HCT116 (cell line): ENCODE measurements at regions not wholly inside any gene's neighbourhood (a gene's known extent, or its start where the extent isn't known, plus 50 kb on each side); places are given as distances from the start of the nearest gene placed in this dataset.
A peak's percentile ranks its signal among the peaks of the same experiment; 100 is the strongest.

Experiments used
- ATAC-seq: fragments of 200-7000 bp; cut with Tn5 transposase; 2 replicates; pipeline ENCODE4 v1.9.1; 2020; ENCODE audit warnings: mild to moderate bottlenecking, moderate library complexity
- BruUV-seq: library from RNA; stranded (reverse); fragments of 400-500 nt; replicated peaks from 2 replicates; lab custom pipeline; 2021; lab: Mats Ljungman, UMichigan
- CTCF ChIA-PET: fragments of 300-600 bp; sonication (Branson Sonifier 250); formaldehyde crosslinking; loops from one replicate; lab custom pipeline; 2021; ENCODE audit warnings: antibody characterized with exemption; lab: Charles Lee
- POLR2A ChIA-PET: fragments of 300-600, 350-600 bp; sonication (Branson Sonifier 250); formaldehyde crosslinking; loops from one replicate; lab custom pipeline; 2021; ENCODE audit warnings: antibody characterized with exemption; lab: Charles Lee
- RAD21 ChIA-PET, 2 experiments: fragments of 300-600 bp; sonication (Branson Sonifier 250); formaldehyde crosslinking; loops; one replicate each; lab custom pipeline; 2023; ENCODE audit warnings: low total read pairs in 2 of 2; ENCODE audit not compliant: uncharacterized antibody in 2 of 2, unreplicated experiment in 2 of 2, low non-redundant PET in 1 of 2; lab: Charles Lee
- DNase-seq: peaks from one replicate; pipeline ENCODE4 v3.0.0-alpha.2; 2010; ENCODE audit warnings: low read depth, low spot score
- H2AFZ ChIP-seq: fragments of 200-600 bp; shearing (Covaris generic), sonication (generic); 2 replicates; pipeline ENCODE4 v1.6.1; 2017; ENCODE audit warnings: low read depth, mixed run types, mixed read lengths, antibody characterized with exemption, low read length; ENCODE audit not compliant: poor library complexity, severe bottlenecking
- H3K27ac ChIP-seq: 2 replicates; pipeline ENCODE4 v1.5.1; 2012; ENCODE audit warnings: low read depth, low read length
- H3K27me3 ChIP-seq: fragments of 200-600 bp; sonication (generic); 2 replicates; pipeline ENCODE4 v1.6.1; 2016; ENCODE audit warnings: mixed run types, low read length, mixed read lengths; ENCODE audit not compliant: insufficient read depth
- H3K36me3 ChIP-seq, 2 experiments: fragments of 200-500 bp in 1 of 2; fragments of 200-600 bp in 1 of 2; sonication (Bioruptor generic) in 1 of 2; sonication (generic) in 1 of 2; 2 replicates each; pipeline versions ENCODE4 v1.5.1 to v1.6.1; 2014 to 2016; ENCODE audit warnings: low read length in 2 of 2, inconsistent platforms in 1 of 2, mixed read lengths in 1 of 2, mixed run types in 1 of 2; ENCODE audit not compliant: insufficient read depth in 2 of 2, control insufficient read depth in 1 of 2
- H3K4me1 ChIP-seq, 2 experiments: fragments of 200-600 bp in 1 of 2; sonication (generic) in 1 of 2; 2 replicates each; pipeline versions ENCODE4 v1.5.1 to v1.6.1; 2012 to 2017; ENCODE audit warnings: low read length in 2 of 2, inconsistent platforms in 1 of 2, mild to moderate bottlenecking in 1 of 2, mixed read lengths in 1 of 2, mixed run types in 1 of 2, moderate library complexity in 1 of 2; ENCODE audit not compliant: insufficient read depth in 2 of 2, control insufficient read depth in 1 of 2
- H3K4me2 ChIP-seq: fragments of 200-600 bp; sonication (generic); 2 replicates; pipeline ENCODE4 v1.6.1; 2017; ENCODE audit warnings: mixed run types, low read length, mixed read lengths
- H3K4me3 ChIP-seq, 2 experiments: fragments of 200-600 bp in 1 of 2; sonication (generic) in 1 of 2; replicated peaks in 1 of 2; 2 replicates each; pipeline ENCODE4 v1.5.1; 2011 to 2016; ENCODE audit warnings: low read length in 2 of 2, control low read depth in 1 of 2, low read depth in 1 of 2, mild to moderate bottlenecking in 1 of 2, mixed read lengths in 1 of 2, mixed run types in 1 of 2
- H3K79me2 ChIP-seq: fragments of 200-600 bp; sonication (generic); 2 replicates; pipeline ENCODE4 v1.6.1; 2017; ENCODE audit warnings: mild to moderate bottlenecking, mixed run types, low read length, moderate library complexity, mixed read lengths; ENCODE audit not compliant: insufficient read depth
- H3K9ac ChIP-seq: fragments of 200-600 bp; sonication (generic); 2 replicates; pipeline ENCODE4 v1.6.1; 2016; ENCODE audit warnings: low read length, mixed read lengths
- H3K9me2 ChIP-seq: fragments of 200-600 bp; sonication (generic), shearing (Covaris generic); 2 replicates; pipeline ENCODE4 v1.6.1; 2017; ENCODE audit warnings: mixed run types, mild to moderate bottlenecking, moderate library complexity; ENCODE audit not compliant: insufficient read depth
- H3K9me3 ChIP-seq, 2 experiments: fragments of 200-500 bp in 1 of 2; fragments of 200-600 bp in 1 of 2; sonication (Bioruptor generic) in 1 of 2; sonication (generic) in 1 of 2; 2 replicates each; pipeline ENCODE4 v1.6.1; 2014 to 2017; ENCODE audit warnings: low read length in 2 of 2, mixed read lengths in 2 of 2, inconsistent platforms in 1 of 2, low read depth in 1 of 2, mild to moderate bottlenecking in 1 of 2, mixed run types in 1 of 2, moderate library complexity in 1 of 2; ENCODE audit not compliant: control insufficient read depth in 1 of 2, insufficient read depth in 1 of 2
- H4K20me1 ChIP-seq: fragments of 200-600 bp; sonication (generic), shearing (Covaris generic); 2 replicates; pipeline ENCODE4 v1.6.1; 2017; ENCODE audit warnings: mixed run types, mild to moderate bottlenecking, moderate library complexity; ENCODE audit not compliant: insufficient read depth
- CBX3 ChIP-seq: IDR thresholded peaks from 2 replicates; pipeline ENCODE4 v1.6.1; 2012; ENCODE audit warnings: low read depth
- CEBPB ChIP-seq: IDR thresholded peaks from 2 replicates; pipeline ENCODE4 v1.6.1; 2012; ENCODE audit warnings: low read depth
- EZH2 ChIP-seq: fragments of 200-600 bp; sonication (generic); IDR thresholded peaks from 2 replicates; pipeline ENCODE4 v1.6.1; 2017; ENCODE audit warnings: antibody characterized with exemption, mixed run types
- EZH2phosphoT487 ChIP-seq: fragments of 200-600 bp; IDR thresholded peaks from 2 replicates; pipeline ENCODE4 v1.6.1; 2018; ENCODE audit warnings: antibody characterized with exemption, borderline replicate concordance
- POLR2AphosphoS5 ChIP-seq: IDR thresholded peaks from 2 replicates; pipeline ENCODE4 v1.6.1; 2011; ENCODE audit warnings: mild to moderate bottlenecking, low read depth, low read length, moderate library complexity
- RAD21 ChIP-seq: IDR thresholded peaks from 2 replicates; pipeline ENCODE4 v1.6.1; 2012; ENCODE audit warnings: low read depth, mild to moderate bottlenecking
- SIN3A ChIP-seq: IDR thresholded peaks from 2 replicates; pipeline ENCODE4 v1.6.1; 2012; ENCODE audit warnings: low read depth
- SRF ChIP-seq: IDR thresholded peaks from 2 replicates; pipeline ENCODE4 v1.6.1; 2012; ENCODE audit warnings: low read depth
- TCF7L2 ChIP-seq: IDR thresholded peaks from 2 replicates; pipeline ENCODE4 v1.7.0; 2011; ENCODE audit warnings: borderline replicate concordance, inconsistent platforms; ENCODE audit not compliant: insufficient read depth, insufficient read length; ENCODE audit errors: extremely low read depth
- YY1 ChIP-seq: IDR thresholded peaks from 2 replicates; pipeline ENCODE4 v1.6.1; 2011; ENCODE audit warnings: low read length, low read depth, moderate library complexity, mild to moderate bottlenecking; ENCODE audit not compliant: insufficient replicate concordance; ENCODE audit errors: extremely low read depth
- intact Hi-C: fragments of 100-400 bp; cut with micrococcal nuclease; formaldehyde crosslinking; loops from 2 replicates; pipeline ENCODE4 v1.10.0; 2022
- TF ChIP-seq, protein P1 (sequence below), 3 experiments: fragments of 200-600 bp in 1 of 3; sonication (generic) in 1 of 3; IDR thresholded peaks in 2 of 3; conservative IDR thresholded peaks in 1 of 3; 2 replicates each; pipeline ENCODE4 v1.5.1; 2012 to 2017; ENCODE audit warnings: low read depth in 2 of 3, low read length in 2 of 3, antibody characterized with exemption in 1 of 3, borderline replicate concordance in 1 of 3, control low read depth in 1 of 3, mild to moderate bottlenecking in 1 of 3, mixed read lengths in 1 of 3, mixed run types in 1 of 3, moderate library complexity in 1 of 3; ENCODE audit not compliant: insufficient read depth in 1 of 3

DNA sequence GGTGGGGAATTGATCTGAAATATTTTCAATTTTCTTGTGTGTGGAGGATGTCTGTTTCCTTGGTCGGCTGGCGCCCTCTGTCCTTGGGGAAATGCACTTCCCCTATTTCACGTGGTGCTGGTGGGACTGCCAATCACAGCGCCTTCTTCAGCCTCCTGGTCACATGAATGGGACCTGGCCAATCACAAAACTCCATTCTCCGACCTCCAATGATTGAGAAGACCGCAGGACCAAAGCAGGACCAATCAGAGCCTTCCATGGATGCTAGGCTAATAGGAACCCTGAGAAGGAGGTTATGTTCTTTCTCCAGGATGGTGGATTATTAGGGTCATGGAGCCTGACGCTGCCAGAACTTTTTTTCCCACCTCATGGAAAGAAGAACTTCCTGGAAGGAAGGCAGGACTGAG lies 188.7 kb downstream of the TTC8 start:
- H3K9me3 ChIP-seq: no peaks in the 10 kb centered on the region
- ChIA-PET RAD21 (no interaction called here), POLR2A (no interaction called here), CTCF (interaction anchor here (1.0 kb wide), 1 partner anchor 345 kb away, joined by 4 read pairs; no protein-coding TSS in a partner anchor)
- no peak overlapping the region for H3K4me3 ChIP-seq
- no peak overlapping the region for H3K9ac ChIP-seq
- intact Hi-C loops: loop anchor here (1.0 to 10.0 kb wide), 4 partner anchors 346 to 1068 kb away; no protein-coding TSS in a partner anchor
- peak overlapping the region; percentile 41 for H2AFZ ChIP-seq
- no peaks in the 10 kb centered on the region for H3K27me3 ChIP-seq
- H3K9me2 ChIP-seq: no peaks in the 10 kb centered on the region
- H3K27ac ChIP-seq: no peak overlapping the region
- TF ChIP-seq RAD21 (peak; percentile 71), EZH2 (no peak)
- TF ChIP-seq, protein P1, sequence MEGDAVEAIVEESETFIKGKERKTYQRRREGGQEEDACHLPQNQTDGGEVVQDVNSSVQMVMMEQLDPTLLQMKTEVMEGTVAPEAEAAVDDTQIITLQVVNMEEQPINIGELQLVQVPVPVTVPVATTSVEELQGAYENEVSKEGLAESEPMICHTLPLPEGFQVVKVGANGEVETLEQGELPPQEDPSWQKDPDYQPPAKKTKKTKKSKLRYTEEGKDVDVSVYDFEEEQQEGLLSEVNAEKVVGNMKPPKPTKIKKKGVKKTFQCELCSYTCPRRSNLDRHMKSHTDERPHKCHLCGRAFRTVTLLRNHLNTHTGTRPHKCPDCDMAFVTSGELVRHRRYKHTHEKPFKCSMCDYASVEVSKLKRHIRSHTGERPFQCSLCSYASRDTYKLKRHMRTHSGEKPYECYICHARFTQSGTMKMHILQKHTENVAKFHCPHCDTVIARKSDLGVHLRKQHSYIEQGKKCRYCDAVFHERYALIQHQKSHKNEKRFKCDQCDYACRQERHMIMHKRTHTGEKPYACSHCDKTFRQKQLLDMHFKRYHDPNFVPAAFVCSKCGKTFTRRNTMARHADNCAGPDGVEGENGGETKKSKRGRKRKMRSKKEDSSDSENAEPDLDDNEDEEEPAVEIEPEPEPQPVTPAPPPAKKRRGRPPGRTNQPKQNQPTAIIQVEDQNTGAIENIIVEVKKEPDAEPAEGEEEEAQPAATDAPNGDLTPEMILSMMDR (IDR thresholded peaks at IDR 0.05 in 2 of 3, conservative IDR thresholded peaks at IDR 0.05 in 1 of 3; ENCODE audit: borderline replicate concordance in 1 of 3, insufficient read depth in 1 of 3, low read depth in 2 of 3, low read length in 2 of 3): peak in 2 of 3 experiments; percentile 42 to 63; a peak in 5 of 6 replicates
- peak; percentile 90 for ATAC-seq
- H3K4me2 ChIP-seq: 0 out of 2 replicates have a peak overlapping the region, but pooled peaks have one; percentile 11
- H3K4me1 ChIP-seq: no peaks in the 10 kb centered on the region
- no peaks in the 10 kb centered on the region for H3K36me3 ChIP-seq
- no TSS peak for BruUV-seq
- no peaks in the 10 kb centered on the region for H3K79me2 ChIP-seq
- no peaks in the 10 kb centered on the region for H4K20me1 ChIP-seq
- DNase-seq: peak; percentile 50

DNA sequence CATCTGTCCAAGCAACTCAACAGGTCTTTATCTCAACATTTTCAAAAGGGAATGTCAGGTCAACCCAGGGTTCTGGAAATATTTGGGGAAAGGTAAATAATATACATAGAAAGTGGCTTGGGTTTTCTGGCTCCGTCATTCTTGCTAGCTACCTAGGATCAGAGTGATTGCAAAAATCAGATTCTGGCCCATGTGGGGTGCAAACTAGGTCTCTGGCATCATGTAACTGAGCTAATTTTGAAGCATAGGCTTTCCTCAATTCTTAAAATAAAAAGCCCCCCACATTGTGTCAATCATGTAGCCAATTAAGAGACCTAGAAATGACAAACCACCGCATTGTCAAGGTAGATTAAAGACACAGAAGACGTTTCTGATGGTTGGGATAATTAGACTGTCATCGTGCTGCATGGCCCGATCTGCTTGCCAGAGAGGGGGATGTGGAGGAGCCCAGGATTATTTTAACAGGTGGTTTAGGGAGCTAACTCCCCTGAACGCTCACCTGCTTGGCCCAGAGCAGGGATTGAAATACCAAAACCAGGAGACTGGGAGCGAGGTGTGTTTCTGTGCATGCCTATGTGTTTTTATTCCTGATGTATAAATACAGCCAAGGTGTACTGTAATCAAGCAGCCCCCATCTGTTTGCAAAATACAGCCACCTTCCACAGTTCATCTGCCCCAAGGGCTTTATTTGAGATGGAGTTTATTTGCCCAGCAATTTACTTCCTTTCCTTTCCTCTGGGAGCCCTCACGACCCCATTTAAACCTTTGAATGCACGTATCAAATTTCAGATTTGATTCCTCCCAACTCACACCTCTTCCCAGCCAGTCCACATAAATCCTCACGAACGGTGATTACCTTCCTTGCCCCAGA lies 189.5 kb downstream of the TTC8 start:
- POLR2A ChIA-PET: no interaction called here
- Histone ChIP-seq H3K9me2 (no peaks in the 10 kb centered on the region), H3K4me2 (no peak overlapping the region), H3K4me3 (no peak overlapping the region), H3K9ac (no peak overlapping the region), H3K4me1 (no peaks in the 10 kb centered on the region), H3K27ac (no peak overlapping the region), H3K36me3 (no peaks in the 10 kb centered on the region), H3K27me3 (no peaks in the 10 kb centered on the region), H3K9me3 (no peaks in the 10 kb centered on the region), H3K79me2 (no peaks in the 10 kb centered on the region), H2AFZ (peak overlapping the region; percentile 41), H4K20me1 (no peaks in the 10 kb centered on the region)
- no peak for TF ChIP-seq TCF7L2
- TF ChIP-seq SIN3A: no peak
- TF ChIP-seq EZH2phosphoT487: no peak
- TF ChIP-seq, protein P1 (IDR thresholded peaks at IDR 0.05 in 2 of 3, conservative IDR thresholded peaks at IDR 0.05 in 1 of 3; ENCODE audit: borderline replicate concordance in 1 of 3, insufficient read depth in 1 of 3, low read depth in 2 of 3, low read length in 2 of 3): no peak
- no peak for TF ChIP-seq CBX3
- no peak for TF ChIP-seq SRF
- TF ChIP-seq YY1: no peak
- no peak for TF ChIP-seq POLR2AphosphoS5
- no peak for TF ChIP-seq CEBPB
- no peak for DNase-seq
- RAD21 ChIA-PET: no interaction called here
- intact Hi-C loops: loop anchor here (1.0 to 10.0 kb wide), 4 partner anchors 347 to 1069 kb away; no protein-coding TSS in a partner anchor
- no peak for ATAC-seq
- CTCF ChIA-PET: no interaction called here
- BruUV-seq: no TSS peak
